ENCODE measurements at regions not wholly inside any gene's neighbourhood (a gene's known extent, or its start where the extent isn't known, plus 50 kb on each side); places are given as distances from the start of the nearest gene placed in this dataset.
A peak's percentile ranks its signal among the peaks of the same experiment; 100 is the strongest.

DNA sequence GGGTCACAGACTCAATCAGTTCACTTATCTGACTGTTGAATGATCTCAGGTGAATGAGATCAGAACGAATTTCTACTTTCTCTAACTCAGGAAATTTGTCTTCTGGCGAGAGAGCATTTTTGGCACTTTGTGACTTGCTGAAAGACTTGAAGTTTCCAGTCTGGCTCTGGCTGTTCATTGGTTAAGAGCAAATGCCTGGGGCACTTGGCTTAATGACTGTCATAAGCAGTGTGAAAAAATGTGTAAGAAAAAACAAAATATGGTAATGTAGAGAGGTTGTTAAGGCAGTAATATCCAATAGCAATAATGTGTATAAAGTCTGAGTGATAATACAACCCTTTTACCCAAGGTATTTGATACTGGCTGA, 71.3 kb upstream of the PGRMC2 start:
- DNase-seq (ENCODE audit: insufficient read length, low spot score, missing footprints) = no peak
- H3K4me1 ChIP-seq (ENCODE audit: insufficient read depth, low read length) = peaks cover 42% of the 10 kb centered on the region
- no peaks in the 10 kb centered on the region for H4K20me1 ChIP-seq (ENCODE audit: insufficient read depth, low read length)
- H3K9me3 ChIP-seq (ENCODE audit: low read depth, low read length) = no peaks in the 10 kb centered on the region
- no peak overlapping the region for H3K4me3 ChIP-seq (ENCODE audit: insufficient read depth, low read length)
- H2AFZ ChIP-seq (ENCODE audit: low read length) = no peak overlapping the region
- no peaks in the 10 kb centered on the region for H3K79me2 ChIP-seq (ENCODE audit: insufficient read depth, low read length)
- no peak overlapping the region for H3K4me2 ChIP-seq (ENCODE audit: insufficient read depth, low read length)
- no peaks in the 10 kb centered on the region for H3K27me3 ChIP-seq (ENCODE audit: insufficient read depth, low read length)
- H3K36me3 ChIP-seq (ENCODE audit: insufficient read depth, low read length) = no peaks in the 10 kb centered on the region
- TF ChIP-seq, protein P1, sequence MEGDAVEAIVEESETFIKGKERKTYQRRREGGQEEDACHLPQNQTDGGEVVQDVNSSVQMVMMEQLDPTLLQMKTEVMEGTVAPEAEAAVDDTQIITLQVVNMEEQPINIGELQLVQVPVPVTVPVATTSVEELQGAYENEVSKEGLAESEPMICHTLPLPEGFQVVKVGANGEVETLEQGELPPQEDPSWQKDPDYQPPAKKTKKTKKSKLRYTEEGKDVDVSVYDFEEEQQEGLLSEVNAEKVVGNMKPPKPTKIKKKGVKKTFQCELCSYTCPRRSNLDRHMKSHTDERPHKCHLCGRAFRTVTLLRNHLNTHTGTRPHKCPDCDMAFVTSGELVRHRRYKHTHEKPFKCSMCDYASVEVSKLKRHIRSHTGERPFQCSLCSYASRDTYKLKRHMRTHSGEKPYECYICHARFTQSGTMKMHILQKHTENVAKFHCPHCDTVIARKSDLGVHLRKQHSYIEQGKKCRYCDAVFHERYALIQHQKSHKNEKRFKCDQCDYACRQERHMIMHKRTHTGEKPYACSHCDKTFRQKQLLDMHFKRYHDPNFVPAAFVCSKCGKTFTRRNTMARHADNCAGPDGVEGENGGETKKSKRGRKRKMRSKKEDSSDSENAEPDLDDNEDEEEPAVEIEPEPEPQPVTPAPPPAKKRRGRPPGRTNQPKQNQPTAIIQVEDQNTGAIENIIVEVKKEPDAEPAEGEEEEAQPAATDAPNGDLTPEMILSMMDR (IDR thresholded peaks at IDR 0.05; ENCODE audit: extremely low read depth, low read depth, low read length) = no peak
- H3K27ac ChIP-seq (ENCODE audit: low read depth, low read length) = peak overlapping the region; percentile 19

GRCh38 chr4:128358231-128358912, 70.8 kb upstream of the PGRMC2 start:
- Histone ChIP-seq H3K4me1 (ENCODE audit: insufficient read depth, low read length) (peaks cover 46% of the 10 kb centered on the region), H3K36me3 (ENCODE audit: insufficient read depth, low read length) (no peaks in the 10 kb centered on the region), H3K79me2 (ENCODE audit: insufficient read depth, low read length) (no peaks in the 10 kb centered on the region), H3K4me3 (ENCODE audit: insufficient read depth, low read length) (no peak overlapping the region), H2AFZ (ENCODE audit: low read length) (no peak overlapping the region), H3K27me3 (ENCODE audit: insufficient read depth, low read length) (no peaks in the 10 kb centered on the region), H3K4me2 (ENCODE audit: insufficient read depth, low read length) (peak overlapping the region; percentile 5), H4K20me1 (ENCODE audit: insufficient read depth, low read length) (no peaks in the 10 kb centered on the region), H3K27ac (ENCODE audit: low read depth, low read length) (peak overlapping the region; percentile 49), H3K9me3 (ENCODE audit: low read depth, low read length) (no peaks in the 10 kb centered on the region)
- no peak for DNase-seq (ENCODE audit: insufficient read length, low spot score, missing footprints)
- TF ChIP-seq, protein P1 (IDR thresholded peaks at IDR 0.05; ENCODE audit: extremely low read depth, low read depth, low read length) = no peak

DNA sequence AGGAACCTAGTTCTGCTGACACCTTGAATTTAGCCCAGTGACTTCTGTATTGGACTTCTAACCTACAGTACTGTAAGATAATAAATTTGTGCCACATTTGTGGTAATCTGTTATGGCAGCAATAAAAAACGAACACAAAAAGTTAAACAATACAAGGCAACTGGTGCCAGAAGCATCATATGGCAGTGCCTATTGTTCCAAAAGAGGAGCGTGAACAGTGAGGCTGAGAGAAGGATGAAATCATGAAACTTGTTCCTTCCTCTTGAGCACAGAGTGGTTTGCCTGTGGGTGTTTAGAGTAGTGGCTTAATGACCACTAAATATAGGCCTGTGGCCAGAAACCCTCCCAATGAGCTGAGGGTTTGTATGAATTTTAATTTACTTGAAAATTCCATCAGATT, 69.7 kb upstream of the PGRMC2 start:
- H3K27me3 ChIP-seq (ENCODE audit: insufficient read depth, low read length) = no peaks in the 10 kb centered on the region
- no peaks in the 10 kb centered on the region for H3K79me2 ChIP-seq (ENCODE audit: insufficient read depth, low read length)
- H3K27ac ChIP-seq (ENCODE audit: low read depth, low read length) = peak overlapping the region; percentile 49
- H2AFZ ChIP-seq (ENCODE audit: low read length) = no peak overlapping the region
- no peaks in the 10 kb centered on the region for H3K36me3 ChIP-seq (ENCODE audit: insufficient read depth, low read length)
- H3K9me3 ChIP-seq (ENCODE audit: low read depth, low read length) = no peaks in the 10 kb centered on the region
- no peak for DNase-seq (ENCODE audit: insufficient read length, low spot score, missing footprints)
- H3K4me3 ChIP-seq (ENCODE audit: insufficient read depth, low read length) = no peak overlapping the region
- H3K4me1 ChIP-seq (ENCODE audit: insufficient read depth, low read length) = peaks cover 46% of the 10 kb centered on the region
- TF ChIP-seq, protein P1 (IDR thresholded peaks at IDR 0.05; ENCODE audit: extremely low read depth, low read depth, low read length) = no peak
- H4K20me1 ChIP-seq (ENCODE audit: insufficient read depth, low read length) = no peaks in the 10 kb centered on the region
- H3K4me2 ChIP-seq (ENCODE audit: insufficient read depth, low read length) = no peak overlapping the region

DNA sequence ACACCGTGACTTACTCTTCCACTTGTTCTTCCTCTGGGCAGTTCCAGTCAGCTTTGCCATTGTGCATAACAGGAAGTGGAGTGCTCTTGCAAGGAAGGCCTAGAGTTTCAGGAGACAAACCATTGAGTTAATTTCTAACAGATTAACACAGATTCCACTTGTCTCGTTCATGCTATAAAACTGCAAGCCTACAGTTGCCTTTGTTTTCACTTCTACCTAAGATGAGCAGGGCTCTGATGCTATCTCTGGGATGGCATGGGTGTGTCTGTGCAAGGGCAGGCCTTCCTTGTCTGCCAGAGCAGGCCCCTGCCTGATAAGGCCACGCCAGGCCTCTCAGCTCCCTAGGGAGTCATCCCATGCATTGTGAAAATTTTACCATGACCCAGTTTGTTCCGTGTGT, 67.7 kb upstream of the PGRMC2 start:
- Histone ChIP-seq H3K27me3 (ENCODE audit: insufficient read depth, low read length) (no peaks in the 10 kb centered on the region), H4K20me1 (ENCODE audit: insufficient read depth, low read length) (no peaks in the 10 kb centered on the region), H3K27ac (ENCODE audit: low read depth, low read length) (peak overlapping the region; percentile 85), H3K9me3 (ENCODE audit: low read depth, low read length) (no peaks in the 10 kb centered on the region), H3K4me2 (ENCODE audit: insufficient read depth, low read length) (no peak overlapping the region), H3K4me1 (ENCODE audit: insufficient read depth, low read length) (peaks cover 37% of the 10 kb centered on the region), H3K4me3 (ENCODE audit: insufficient read depth, low read length) (no peak overlapping the region), H3K79me2 (ENCODE audit: insufficient read depth, low read length) (no peaks in the 10 kb centered on the region), H3K36me3 (ENCODE audit: insufficient read depth, low read length) (no peaks in the 10 kb centered on the region), H2AFZ (ENCODE audit: low read length) (peak overlapping the region; percentile 13)
- no peak for DNase-seq (ENCODE audit: insufficient read length, low spot score, missing footprints)
- TF ChIP-seq, protein P1 (IDR thresholded peaks at IDR 0.05; ENCODE audit: extremely low read depth, low read depth, low read length) = no peak
